ELR (cell line): ENCODE measurements at regions not wholly inside any gene's neighbourhood (a gene's known extent, or its start where the extent isn't known, plus 50 kb on each side); places are given as distances from the start of the nearest gene placed in this dataset.
"Not testable (repeated sequence)": the region's sequence is repeated elsewhere in the genome, so short reads cannot be mapped to it uniquely, and the experiment has no call there.

Experiments
- DNase-seq: peaks from one replicate; pipeline ENCODE4 v3.0.0-alpha.2; 2015; ENCODE audit warnings: low read depth

GRCh38 chr18:52060607-52061304, 279.2 kb upstream of the DCC start:
- DNase-seq = no peak

GRCh38 chr18:52063923-52064322, 276.1 kb upstream of the DCC start:
- no peak for DNase-seq

- no peak for DNase-seq
These were observed 270.8 kb upstream of the DCC start for GRCh38 chr18:52069201-52069600.

GRCh38 chr18:52070291-52070756, 269.7 kb upstream of the DCC start:
- no peak for DNase-seq

GRCh38 chr18:52077251-52077983, 262.6 kb upstream of the DCC start:
- no peak for DNase-seq

- no peak for DNase-seq
These were observed 257.8 kb upstream of the DCC start for GRCh38 chr18:52082246-52082645.

GRCh38 chr18:52087140-52087539, 252.9 kb upstream of the DCC start:
- DNase-seq = no peak

GRCh38 chr18:52090005-52090404, 250.0 kb upstream of the DCC start:
- DNase-seq = no peak

- no peak for DNase-seq
These were observed 246.8 kb upstream of the DCC start for GRCh38 chr18:52093171-52093570.

- DNase-seq = no peak
These were observed 221.3 kb upstream of the DCC start for GRCh38 chr18:52118684-52119083.

GRCh38 chr18:52130624-52131301, 209.2 kb upstream of the DCC start:
- DNase-seq = no peak

GRCh38 chr18:52131845-52132244, 208.2 kb upstream of the DCC start:
- no peak for DNase-seq

- no peak for DNase-seq
These were observed 203.5 kb upstream of the DCC start for GRCh38 chr18:52136532-52136931.

GRCh38 chr18:52140986-52141385, 199.0 kb upstream of the DCC start:
- no peak for DNase-seq

- DNase-seq = no peak
These were observed 189.9 kb upstream of the DCC start for GRCh38 chr18:52150050-52150449.

GRCh38 chr18:52152036-52152435, 188.0 kb upstream of the DCC start:
- DNase-seq = no peak

- DNase-seq = no peak
These were observed 183.8 kb upstream of the DCC start for GRCh38 chr18:52156166-52156565.

- no peak for DNase-seq
These were observed 179.4 kb upstream of the DCC start for GRCh38 chr18:52160636-52161035.

GRCh38 chr18:52163478-52163877, 176.5 kb upstream of the DCC start:
- DNase-seq = no peak

GRCh38 chr18:52168131-52168530, 171.9 kb upstream of the DCC start:
- not testable (repeated sequence) for DNase-seq

GRCh38 chr18:52174220-52174619, 165.8 kb upstream of the DCC start:
- no peak for DNase-seq

GRCh38 chr18:52175406-52175805, 164.6 kb upstream of the DCC start:
- no peak for DNase-seq

GRCh38 chr18:52183107-52183506, 156.9 kb upstream of the DCC start:
- no peak for DNase-seq
